Astrocyte (in vitro differentiated cells and primary cell): ENCODE measurements at regions not wholly inside any gene's neighbourhood (a gene's known extent, or its start where the extent isn't known, plus 50 kb on each side); places are given as distances from the start of the nearest gene placed in this dataset.
"Not testable (repeated sequence)": the region's sequence is repeated elsewhere in the genome, so short reads cannot be mapped to it uniquely, and the experiment has no call there.

Experiments used
- DNase-seq: peaks from one replicate; pipeline ENCODE4 v3.0.0-alpha.2; 2010; ENCODE audit warnings: low read depth
- FAIRE-seq: peaks from 2 replicates; lab custom pipeline; 2011; peaks lifted over from hg19 to GRCh38; lab: Jason Lieb, UNC
- H2AFZ ChIP-seq: 2 replicates; pipeline ENCODE4 v1.6.0; 2012; ENCODE audit warnings: low read depth, low read length, inconsistent platforms
- H3K27ac ChIP-seq: 2 replicates; pipeline ENCODE4 v1.5.1; 2011; ENCODE audit warnings: low read depth, low read length, inconsistent platforms
- H3K27me3 ChIP-seq: 2 replicates; pipeline ENCODE4 v1.6.0; 2011; ENCODE audit warnings: low read length, inconsistent platforms; ENCODE audit not compliant: insufficient read depth
- H3K36me3 ChIP-seq: 2 replicates; pipeline ENCODE4 v1.5.1; 2011; ENCODE audit warnings: low read length, inconsistent platforms; ENCODE audit not compliant: insufficient read depth
- H3K4me1 ChIP-seq: 2 replicates; pipeline ENCODE4 v1.5.1; 2011; ENCODE audit warnings: low read length, inconsistent platforms; ENCODE audit not compliant: insufficient read depth
- H3K4me2 ChIP-seq: 2 replicates; pipeline ENCODE4 v1.6.0; 2012; ENCODE audit warnings: low read length, inconsistent platforms
- H3K4me3 ChIP-seq: 2 replicates; pipeline ENCODE4 v1.5.1; 2011; ENCODE audit warnings: low read depth, mild to moderate bottlenecking, low read length, inconsistent platforms; ENCODE audit not compliant: insufficient read depth
- H3K79me2 ChIP-seq: 2 replicates; pipeline ENCODE4 v1.6.0; 2012; ENCODE audit warnings: mild to moderate bottlenecking, low read length, inconsistent platforms; ENCODE audit not compliant: insufficient read depth
- H3K9ac ChIP-seq: 2 replicates; pipeline ENCODE4 v1.6.0; 2012; ENCODE audit warnings: mild to moderate bottlenecking, low read length, inconsistent platforms
- H3K9me3 ChIP-seq: 2 replicates; pipeline ENCODE4 v1.5.1; 2012; ENCODE audit warnings: low read depth, mild to moderate bottlenecking, low read length, inconsistent platforms; ENCODE audit not compliant: insufficient read depth
- H4K20me1 ChIP-seq: 2 replicates; pipeline ENCODE4 v1.6.0; 2012; ENCODE audit warnings: low read length, inconsistent platforms; ENCODE audit not compliant: insufficient read depth
- H3K27ac Mint-ChIP-seq: one replicate; pipeline ENCODE4 v1.8.0; 2021; ENCODE audit warnings: mild to moderate bottlenecking, mixed read lengths; ENCODE audit not compliant: unreplicated experiment
- H3K27me3 Mint-ChIP-seq: one replicate; pipeline ENCODE4 v1.8.0; 2021; ENCODE audit warnings: low read depth, mixed read lengths; ENCODE audit not compliant: unreplicated experiment
- H3K36me3 Mint-ChIP-seq: one replicate; pipeline ENCODE4 v1.8.0; 2021; ENCODE audit warnings: low read depth, mixed read lengths; ENCODE audit not compliant: unreplicated experiment
- H3K4me1 Mint-ChIP-seq: one replicate; pipeline ENCODE4 v1.8.0; 2021; ENCODE audit warnings: low read depth, mixed read lengths; ENCODE audit not compliant: unreplicated experiment
- H3K4me3 Mint-ChIP-seq: one replicate; pipeline ENCODE4 v1.8.0; 2021; ENCODE audit warnings: mild to moderate bottlenecking, moderate library complexity, mixed read lengths; ENCODE audit not compliant: unreplicated experiment
- H3K9me3 Mint-ChIP-seq: one replicate; pipeline ENCODE4 v1.8.0; 2021; ENCODE audit warnings: mild to moderate bottlenecking, mixed read lengths; ENCODE audit not compliant: unreplicated experiment
- CTCF ChIP-seq: IDR thresholded peaks from 2 replicates; pipeline ENCODE4 v1.5.1; 2011; ENCODE audit warnings: low read depth, mild to moderate bottlenecking, inconsistent platforms, low read length, moderate library complexity; ENCODE audit not compliant: insufficient read depth
- EZH2 ChIP-seq: IDR thresholded peaks from 2 replicates; pipeline ENCODE4 v1.6.1; 2012; ENCODE audit warnings: mild to moderate bottlenecking, low read length, inconsistent platforms; ENCODE audit not compliant: insufficient read depth

- no peak overlapping the region for H3K4me2 ChIP-seq
- no peaks in the 10 kb centered on the region for H3K36me3 ChIP-seq
- FAIRE-seq (no peak), DNase-seq (no peak)
- H2AFZ ChIP-seq, result no peak overlapping the region
- H4K20me1 ChIP-seq, result no peaks in the 10 kb centered on the region
- no peak overlapping the region for H3K27ac Mint-ChIP-seq
- no peaks in the 10 kb centered on the region for H3K9me3 Mint-ChIP-seq
- H3K27ac ChIP-seq, result no peak overlapping the region
- peaks cover 2% of the 10 kb centered on the region for H3K27me3 Mint-ChIP-seq
- H3K27me3 ChIP-seq, result no peaks in the 10 kb centered on the region
- H3K9ac ChIP-seq, result no peak overlapping the region
- no peaks in the 10 kb centered on the region for H3K4me1 ChIP-seq
- TF ChIP-seq EZH2 (no peak), CTCF (no peak)
- no peak overlapping the region for H3K4me3 Mint-ChIP-seq
- no peaks in the 10 kb centered on the region for H3K36me3 Mint-ChIP-seq
- no peaks in the 10 kb centered on the region for H3K9me3 ChIP-seq
- no peak overlapping the region for H3K4me3 ChIP-seq
- no peaks in the 10 kb centered on the region for H3K79me2 ChIP-seq
- H3K4me1 Mint-ChIP-seq, result no peaks in the 10 kb centered on the region
Measured at GRCh38 chr7:91787931-91788330, 92.6 kb downstream of the MTERF1 start.

- Histone ChIP-seq H3K4me3 (no peak overlapping the region), H3K4me1 (no peaks in the 10 kb centered on the region), H2AFZ (no peak overlapping the region), H3K9me3 (no peaks in the 10 kb centered on the region), H3K79me2 (no peaks in the 10 kb centered on the region), H3K27ac (no peak overlapping the region), H3K27me3 (no peaks in the 10 kb centered on the region), H3K36me3 (no peaks in the 10 kb centered on the region), H3K9ac (no peak overlapping the region), H4K20me1 (no peaks in the 10 kb centered on the region), H3K4me2 (no peak overlapping the region)
- DNase-seq (no peak), FAIRE-seq (no peak)
- no peak overlapping the region for H3K27ac Mint-ChIP-seq
- TF ChIP-seq CTCF (no peak), EZH2 (no peak)
- H3K36me3 Mint-ChIP-seq, result no peaks in the 10 kb centered on the region
- H3K9me3 Mint-ChIP-seq, result peaks cover 6% of the 10 kb centered on the region
- no peaks in the 10 kb centered on the region for H3K27me3 Mint-ChIP-seq
- no peak overlapping the region for H3K4me3 Mint-ChIP-seq
- no peaks in the 10 kb centered on the region for H3K4me1 Mint-ChIP-seq
Measured at GRCh38 chr7:91789086-91789485, 91.4 kb downstream of the MTERF1 start.

- TF ChIP-seq EZH2, result no peak
- no peak for TF ChIP-seq CTCF
- Mint-ChIP-seq H3K36me3 (no peaks in the 10 kb centered on the region), H3K27me3 (no peaks in the 10 kb centered on the region), H3K9me3 (peaks cover 6% of the 10 kb centered on the region), H3K27ac (no peak overlapping the region), H3K4me3 (no peak overlapping the region), H3K4me1 (no peaks in the 10 kb centered on the region)
- H3K27ac ChIP-seq, result no peak overlapping the region
- H4K20me1 ChIP-seq, result no peaks in the 10 kb centered on the region
- no peaks in the 10 kb centered on the region for H3K27me3 ChIP-seq
- no peak for FAIRE-seq
- no peak for DNase-seq
- no peak overlapping the region for H2AFZ ChIP-seq
- no peak overlapping the region for H3K4me3 ChIP-seq
- no peak overlapping the region for H3K4me2 ChIP-seq
- H3K36me3 ChIP-seq, result no peaks in the 10 kb centered on the region
- H3K9ac ChIP-seq, result no peak overlapping the region
- H3K79me2 ChIP-seq, result no peaks in the 10 kb centered on the region
- H3K4me1 ChIP-seq, result no peaks in the 10 kb centered on the region
- no peaks in the 10 kb centered on the region for H3K9me3 ChIP-seq
Measured at GRCh38 chr7:91789558-91789957, 90.9 kb downstream of the MTERF1 start.

- H3K9ac ChIP-seq, H3K79me2 ChIP-seq, H3K36me3 ChIP-seq, H3K4me3 ChIP-seq, H3K9me3 ChIP-seq, H4K20me1 ChIP-seq, H3K4me3 Mint-ChIP-seq, H3K4me1 Mint-ChIP-seq, H3K4me2 ChIP-seq, H2AFZ ChIP-seq, H3K4me1 ChIP-seq, H3K27ac ChIP-seq, H3K9me3 Mint-ChIP-seq, DNase-seq, H3K27me3 Mint-ChIP-seq, H3K27me3 ChIP-seq, H3K27ac Mint-ChIP-seq, FAIRE-seq, H3K36me3 Mint-ChIP-seq: not testable (repeated sequence)
Measured at GRCh38 chr7:91790646-91791045, 89.9 kb downstream of the MTERF1 start.
